Fibroblast of villous mesenchyme (primary cell): ENCODE measurements at regions not wholly inside any gene's neighbourhood (a gene's known extent, or its start where the extent isn't known, plus 50 kb on each side); places are given as distances from the start of the nearest gene placed in this dataset.
"Not testable (repeated sequence)": the region's sequence is repeated elsewhere in the genome, so short reads cannot be mapped to it uniquely, and the experiment has no call there.

Experiments used
- DNase-seq: peaks from one replicate; pipeline ENCODE4 v3.0.0-alpha.2; 2010; ENCODE audit warnings: low read depth
- H3K4me3 ChIP-seq: 2 replicates; pipeline ENCODE4 v1.5.1; 2011; ENCODE audit warnings: low read depth, mild to moderate bottlenecking, low read length
- CTCF ChIP-seq: IDR thresholded peaks from 2 replicates; pipeline ENCODE4 v1.5.1; 2012; ENCODE audit warnings: low read depth, mild to moderate bottlenecking, low read length; ENCODE audit not compliant: insufficient read depth

GRCh38 chr6:90368001-90368400 is 71.4 kb upstream of the BACH2 start:
- no peak overlapping the region for H3K4me3 ChIP-seq
- TF ChIP-seq CTCF = no peak
- DNase-seq = no peak

- H3K4me3 ChIP-seq = no peak overlapping the region
- no peak for DNase-seq
- no peak for TF ChIP-seq CTCF
Observed at GRCh38 chr6:90365565-90366219, 69.0 kb upstream of the BACH2 start.

GRCh38 chr6:90365002-90365401 is 68.4 kb upstream of the BACH2 start:
- no peak overlapping the region for H3K4me3 ChIP-seq
- no peak for DNase-seq
- TF ChIP-seq CTCF = no peak

- no peak overlapping the region for H3K4me3 ChIP-seq
- no peak for DNase-seq
- TF ChIP-seq CTCF = no peak
Observed at GRCh38 chr6:90364286-90364685, 67.6 kb upstream of the BACH2 start.

- no peak overlapping the region for H3K4me3 ChIP-seq
- no peak for TF ChIP-seq CTCF
- no peak for DNase-seq
Observed at GRCh38 chr6:90362318-90362717, 65.7 kb upstream of the BACH2 start.

- TF ChIP-seq CTCF = no peak
- no peak for DNase-seq
- no peak overlapping the region for H3K4me3 ChIP-seq
Observed at GRCh38 chr6:90361174-90361573, 64.5 kb upstream of the BACH2 start.

GRCh38 chr6:90358036-90358770 is 61.6 kb upstream of the BACH2 start:
- DNase-seq, H3K4me3 ChIP-seq: not testable (repeated sequence)
